AG08395 (cell line): ENCODE measurements at regions not wholly inside any gene's neighbourhood (a gene's known extent, or its start where the extent isn't known, plus 50 kb on each side); places are given as distances from the start of the nearest gene placed in this dataset.
"Not testable (repeated sequence)": the region's sequence is repeated elsewhere in the genome, so short reads cannot be mapped to it uniquely, and the experiment has no call there.

Experiments used
- DNase-seq: peaks from one replicate; pipeline ENCODE4 v3.0.0; 2012; ENCODE audit warnings: mixed read lengths, low spot score

- DNase-seq = no peak
Measured at GRCh38 chr5:56294354-56294753, 61.2 kb upstream of the ANKRD55 start.

DNA sequence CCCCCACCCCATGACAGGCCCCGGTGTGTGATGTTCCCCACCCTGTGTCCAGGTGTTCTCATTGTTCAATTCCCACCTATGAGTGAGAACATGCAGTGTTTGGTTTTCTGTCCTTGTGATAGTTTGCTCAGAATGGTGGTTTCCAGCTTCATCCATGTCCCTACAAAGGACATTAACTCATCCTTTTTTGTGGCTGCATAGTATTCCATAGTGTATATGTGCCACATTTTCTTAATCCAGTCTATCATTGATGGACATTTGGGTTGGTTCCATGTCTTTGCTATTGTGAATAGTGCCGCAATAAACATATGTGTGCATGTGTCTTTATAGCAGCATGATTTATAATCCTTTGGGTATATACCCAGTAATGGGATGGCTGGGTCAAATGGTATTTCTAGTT, 59.7 kb upstream of the ANKRD55 start:
- not testable (repeated sequence) for DNase-seq

GRCh38 chr5:56291661-56292374, 58.7 kb upstream of the ANKRD55 start:
- no peak for DNase-seq

DNA sequence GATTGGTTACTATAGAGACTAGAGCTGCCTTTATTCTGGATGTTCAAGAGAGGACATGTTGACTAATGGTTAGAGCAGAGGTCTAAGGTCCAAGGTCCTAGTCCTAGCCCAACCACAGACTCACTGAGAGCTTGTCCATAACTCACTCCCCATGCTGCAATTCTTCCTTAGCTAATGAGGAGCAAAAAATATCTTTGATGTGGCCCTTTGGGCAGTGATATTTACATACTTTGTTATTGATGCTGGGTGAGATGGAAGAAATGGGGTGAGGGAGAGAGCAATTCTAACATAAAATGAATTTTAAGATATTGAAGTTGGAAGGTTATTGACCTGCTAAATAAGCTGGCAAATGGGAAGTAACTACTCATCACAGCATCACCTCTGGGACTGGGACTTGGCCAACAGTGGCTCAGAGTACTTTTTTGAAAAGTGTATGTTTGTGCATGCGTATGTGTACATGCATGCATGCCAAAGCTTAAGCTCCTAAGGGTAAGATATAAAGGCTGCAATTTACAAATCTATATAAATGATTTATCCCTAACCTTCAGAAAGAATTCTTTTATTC, 58.0 kb upstream of the ANKRD55 start:
- no peak for DNase-seq

GRCh38 chr5:56290378-56291078, 57.4 kb upstream of the ANKRD55 start:
- no peak for DNase-seq

- no peak for DNase-seq
Measured at GRCh38 chr5:56289602-56289987, 56.5 kb upstream of the ANKRD55 start.

DNA sequence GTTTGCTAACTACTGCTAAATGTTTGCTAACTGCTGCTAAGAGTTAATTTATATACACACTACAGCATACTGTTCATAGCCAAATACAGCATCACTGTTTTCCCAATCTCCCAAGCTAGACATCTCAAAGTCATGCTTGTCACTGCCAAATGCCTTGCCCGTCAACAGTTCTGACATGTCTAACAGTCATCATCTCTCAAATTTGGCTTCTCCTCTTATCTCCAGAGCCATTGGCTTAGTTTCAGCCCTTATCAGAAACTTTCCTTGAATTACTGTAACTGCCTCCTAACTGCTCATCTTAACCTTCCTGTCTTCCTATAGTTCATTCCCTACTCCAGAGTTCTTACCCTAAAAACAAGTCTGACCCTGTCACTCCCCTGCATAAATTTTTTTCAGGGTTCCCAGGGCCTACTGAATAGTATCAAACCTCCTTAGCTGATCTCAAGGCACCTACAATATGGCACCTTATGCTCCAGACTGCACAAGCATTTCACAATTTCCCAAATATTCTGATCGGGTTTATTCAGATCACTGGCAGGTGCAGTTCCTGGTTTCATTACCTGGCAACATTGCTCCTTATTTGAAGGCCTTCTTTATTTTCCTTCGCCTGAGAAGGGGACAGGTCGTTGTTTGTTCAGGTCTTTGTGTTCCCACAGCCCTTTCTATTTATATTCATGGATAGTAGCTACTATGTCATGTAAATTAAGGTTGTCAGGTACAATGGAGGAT, 55.9 kb upstream of the ANKRD55 start:
- DNase-seq = no peak

GRCh38 chr5:56286015-56286884, 53.1 kb upstream of the ANKRD55 start:
- no peak for DNase-seq

GRCh38 chr5:56282951-56283350, 49.8 kb upstream of the ANKRD55 start:
- DNase-seq = no peak
